ENCODE measurements at regions not wholly inside any gene's neighbourhood (a gene's known extent, or its start where the extent isn't known, plus 50 kb on each side); places are given as distances from the start of the nearest gene placed in this dataset.
A peak's percentile ranks its signal among the peaks of the same experiment; 100 is the strongest.

DNA sequence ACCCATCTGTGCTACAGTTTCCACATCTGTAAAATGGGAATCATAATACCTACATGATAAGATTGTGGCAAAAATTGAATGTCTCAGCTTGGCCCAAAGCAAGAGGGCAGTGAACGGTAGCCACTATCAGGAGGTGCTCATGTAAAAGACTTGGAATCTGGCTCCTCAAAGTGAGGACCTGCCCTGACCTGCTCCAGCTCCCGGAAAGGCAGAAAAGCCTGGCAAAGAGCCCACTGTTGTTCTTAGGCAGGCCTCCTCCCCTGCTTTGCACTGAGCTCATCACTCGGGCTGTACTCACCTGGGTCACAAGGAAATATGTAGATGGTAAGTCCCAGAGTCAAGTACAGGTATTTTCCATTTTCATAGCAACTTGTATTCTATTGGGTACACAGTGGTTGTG lies 250.7 kb upstream of the TBL1XR1 start:
- no peaks in the 10 kb centered on the region for H3K36me3 ChIP-seq (ENCODE audit: insufficient read depth, low read length)
- H3K27ac ChIP-seq (ENCODE audit: low read depth in 1 of 2, low read length in 2 of 2) = no peak overlapping the region
- H3K27me3 ChIP-seq (ENCODE audit: control insufficient read depth in 1 of 2, insufficient read depth in 2 of 2, low read length in 2 of 2) = no peaks in the 10 kb centered on the region
- ChIA-PET POLR2A (interaction anchor here (1.9 kb wide), 1 partner anchor 252 kb away, joined by 4 read pairs; no protein-coding TSS in a partner anchor), CTCF (interaction anchor here (1.6 kb wide), 1 partner anchor 13 kb away, joined by 3 read pairs; no protein-coding TSS in a partner anchor)
- Mint-ChIP-seq H3K4me3 (no peak overlapping the region), H3K9me3 (no peaks in the 10 kb centered on the region), H3K36me3 (ENCODE audit: low read depth) (no peaks in the 10 kb centered on the region), H3K27me3 (no peaks in the 10 kb centered on the region), H3K4me1 (ENCODE audit: low read depth) (peaks cover 12% of the 10 kb centered on the region), H3K27ac (no peak overlapping the region)
- no peak for ATAC-seq (ENCODE audit: poor library complexity)
- no peak for DNase-seq
- TF ChIP-seq, protein P1, sequence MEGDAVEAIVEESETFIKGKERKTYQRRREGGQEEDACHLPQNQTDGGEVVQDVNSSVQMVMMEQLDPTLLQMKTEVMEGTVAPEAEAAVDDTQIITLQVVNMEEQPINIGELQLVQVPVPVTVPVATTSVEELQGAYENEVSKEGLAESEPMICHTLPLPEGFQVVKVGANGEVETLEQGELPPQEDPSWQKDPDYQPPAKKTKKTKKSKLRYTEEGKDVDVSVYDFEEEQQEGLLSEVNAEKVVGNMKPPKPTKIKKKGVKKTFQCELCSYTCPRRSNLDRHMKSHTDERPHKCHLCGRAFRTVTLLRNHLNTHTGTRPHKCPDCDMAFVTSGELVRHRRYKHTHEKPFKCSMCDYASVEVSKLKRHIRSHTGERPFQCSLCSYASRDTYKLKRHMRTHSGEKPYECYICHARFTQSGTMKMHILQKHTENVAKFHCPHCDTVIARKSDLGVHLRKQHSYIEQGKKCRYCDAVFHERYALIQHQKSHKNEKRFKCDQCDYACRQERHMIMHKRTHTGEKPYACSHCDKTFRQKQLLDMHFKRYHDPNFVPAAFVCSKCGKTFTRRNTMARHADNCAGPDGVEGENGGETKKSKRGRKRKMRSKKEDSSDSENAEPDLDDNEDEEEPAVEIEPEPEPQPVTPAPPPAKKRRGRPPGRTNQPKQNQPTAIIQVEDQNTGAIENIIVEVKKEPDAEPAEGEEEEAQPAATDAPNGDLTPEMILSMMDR (IDR thresholded peaks at IDR 0.05) = no peak
- intact Hi-C loops (cut with DNase I, micrococcal nuclease) = no loop called here
- H3K4me1 ChIP-seq (ENCODE audit: insufficient read depth, low read length) = peaks cover 13% of the 10 kb centered on the region
- H3K9me3 ChIP-seq (ENCODE audit: control insufficient read depth in 1 of 2, insufficient read depth in 1 of 2, low read length in 2 of 2) = peaks cover 0 to 3% of the 10 kb centered on the region in 2 experiments
- H3K4me3 ChIP-seq (ENCODE audit: low read length) = no peak overlapping the region

DNA sequence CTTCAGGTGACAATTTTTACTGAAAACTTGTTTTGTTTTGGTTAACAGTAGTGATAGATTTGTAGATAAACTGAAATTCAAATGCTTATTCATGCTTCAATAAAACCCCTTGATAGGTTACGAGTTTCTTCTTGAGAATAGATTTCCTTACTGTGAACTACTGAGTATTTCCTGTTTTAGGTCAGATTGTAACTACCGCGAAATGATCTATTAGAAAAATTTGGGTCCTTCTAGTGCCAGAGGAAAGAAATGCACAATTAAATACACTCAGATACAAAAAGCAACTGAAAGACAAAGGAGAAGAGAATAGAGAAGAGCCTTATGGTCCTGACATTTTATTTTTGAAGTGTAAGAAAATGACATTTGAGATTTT lies 251.7 kb upstream of the TBL1XR1 start:
- ATAC-seq (ENCODE audit: poor library complexity) (peak; percentile 34), DNase-seq (peak in 1 of 14 experiments; percentile 43)
- TF ChIP-seq, protein P1 (IDR thresholded peaks at IDR 0.05) = no peak
- ChIA-PET CTCF (interaction anchor here (1.6 kb wide), 1 partner anchor 12 kb away, joined by 3 read pairs; no protein-coding TSS in a partner anchor), POLR2A (interaction anchor here (1.1 to 1.9 kb wide), 2 partner anchors 89 to 253 kb away, joined by 4 to 5 read pairs; no protein-coding TSS in a partner anchor)
- Mint-ChIP-seq H3K4me1 (ENCODE audit: low read depth) (peaks cover 12% of the 10 kb centered on the region), H3K9me3 (no peaks in the 10 kb centered on the region), H3K27ac (peak overlapping the region; percentile 28), H3K36me3 (ENCODE audit: low read depth) (no peaks in the 10 kb centered on the region), H3K4me3 (no peak overlapping the region), H3K27me3 (no peaks in the 10 kb centered on the region)
- peaks cover 13% of the 10 kb centered on the region for H3K4me1 ChIP-seq (ENCODE audit: insufficient read depth, low read length)
- H3K27me3 ChIP-seq (ENCODE audit: control insufficient read depth in 1 of 2, insufficient read depth in 2 of 2, low read length in 2 of 2) = no peaks in the 10 kb centered on the region
- H3K4me3 ChIP-seq (ENCODE audit: low read length) = no peak overlapping the region
- no peaks in the 10 kb centered on the region for H3K36me3 ChIP-seq (ENCODE audit: insufficient read depth, low read length)
- peak overlapping the region in 1 of 2 donors; percentile 32 for H3K27ac ChIP-seq (ENCODE audit: low read depth in 1 of 2, low read length in 2 of 2)
- intact Hi-C loops (cut with DNase I, micrococcal nuclease) = no loop called here
- peaks cover 0 to 3% of the 10 kb centered on the region in 2 experiments for H3K9me3 ChIP-seq (ENCODE audit: control insufficient read depth in 1 of 2, insufficient read depth in 1 of 2, low read length in 2 of 2)

DNA sequence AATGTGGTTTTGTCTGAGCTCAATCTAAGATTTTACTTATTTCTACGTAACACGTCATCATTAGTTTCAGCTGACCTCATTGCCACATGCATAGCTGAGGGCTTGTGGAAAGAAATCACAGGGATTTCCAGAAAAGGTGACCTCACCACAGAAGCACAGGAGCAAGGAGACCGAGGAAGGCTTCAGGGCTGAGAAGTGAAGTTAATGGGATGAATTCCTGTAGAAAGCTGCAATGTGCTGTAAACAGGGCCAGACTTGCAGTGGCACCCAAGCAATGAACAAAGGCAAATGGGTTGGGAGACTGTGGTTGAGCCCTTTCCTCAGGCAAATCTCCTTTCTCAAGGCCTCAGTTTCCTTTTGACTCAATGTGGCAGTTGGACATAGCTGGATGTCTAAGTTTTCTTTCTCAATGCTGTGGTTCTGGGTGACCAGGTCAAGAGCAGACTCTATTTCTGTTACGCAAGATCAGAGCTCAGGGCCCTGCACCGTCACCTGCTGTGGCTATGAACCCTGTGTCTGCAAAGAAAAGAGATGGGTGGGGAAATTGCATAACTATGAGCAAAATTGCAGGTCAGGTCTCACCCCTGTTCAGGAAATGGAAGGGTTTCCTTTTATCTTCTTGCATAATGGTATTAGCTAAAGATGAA lies 252.2 kb upstream of the TBL1XR1 start:
- H3K9me3 ChIP-seq (ENCODE audit: control insufficient read depth in 1 of 2, insufficient read depth in 1 of 2, low read length in 2 of 2) = peaks cover 0 to 3% of the 10 kb centered on the region in 2 experiments
- H3K27ac Mint-ChIP-seq = peak overlapping the region; percentile 28
- TF ChIP-seq, protein P1 (IDR thresholded peaks at IDR 0.05) = no peak
- no peaks in the 10 kb centered on the region for H3K27me3 ChIP-seq (ENCODE audit: control insufficient read depth in 1 of 2, insufficient read depth in 2 of 2, low read length in 2 of 2)
- CTCF ChIA-PET = interaction anchor here (1.6 kb wide), 1 partner anchor 11 kb away, joined by 3 read pairs; no protein-coding TSS in a partner anchor
- ATAC-seq (ENCODE audit: poor library complexity) (peak; percentile 64), DNase-seq (peak in 4 of 14 experiments; percentile 17 to 66 (median 58))
- H3K4me1 Mint-ChIP-seq (ENCODE audit: low read depth) = peaks cover 12% of the 10 kb centered on the region
- no peaks in the 10 kb centered on the region for H3K36me3 Mint-ChIP-seq (ENCODE audit: low read depth)
- H3K4me1 ChIP-seq (ENCODE audit: insufficient read depth, low read length) = peaks cover 13% of the 10 kb centered on the region
- H3K27ac ChIP-seq (ENCODE audit: low read depth in 1 of 2, low read length in 2 of 2) = peak overlapping the region in 1 of 2 donors; percentile 32
- H3K36me3 ChIP-seq (ENCODE audit: insufficient read depth, low read length) = no peaks in the 10 kb centered on the region
- no peak overlapping the region for H3K4me3 ChIP-seq (ENCODE audit: low read length)
- intact Hi-C loops (cut with DNase I, micrococcal nuclease) = no loop called here
- no peaks in the 10 kb centered on the region for H3K27me3 Mint-ChIP-seq
- POLR2A ChIA-PET = interaction anchor here (0.6 to 1.9 kb wide), 3 partner anchors 89 to 254 kb away, joined by 4 to 5 read pairs (median 5); no protein-coding TSS in a partner anchor
- no peaks in the 10 kb centered on the region for H3K9me3 Mint-ChIP-seq
- H3K4me3 Mint-ChIP-seq = no peak overlapping the region
